Liver (tissue), 3 donors: ENCODE measurements at regions not wholly inside any gene's neighbourhood (a gene's known extent, or its start where the extent isn't known, plus 50 kb on each side); places are given as distances from the start of the nearest gene placed in this dataset.

Source experiments
- CTCF ChIP-seq: fragments of 150-350 bp; IDR thresholded peaks from 2 replicates; pipeline ENCODE4 v1.5.1; 2017; ENCODE audit warnings: improper control_type of control experiment, low read depth, low read length; ENCODE audit not compliant: missing input control
- JUND ChIP-seq, 2 donors: IDR thresholded peaks; 2 replicates each; pipeline ENCODE4 v1.6.1; 2016; ENCODE audit warnings: antibody characterized with exemption in 2 of 2
- MAX ChIP-seq: IDR thresholded peaks from 2 replicates; pipeline ENCODE4 v1.6.1; 2016; ENCODE audit warnings: antibody characterized with exemption
- RXRA ChIP-seq, 2 donors: IDR thresholded peaks; 2 replicates each; pipeline ENCODE4 v1.6.1; 2017 to 2018; ENCODE audit warnings: antibody characterized with exemption in 2 of 2, mild to moderate bottlenecking in 1 of 2
- YY1 ChIP-seq: IDR thresholded peaks from 2 replicates; pipeline ENCODE4 v1.6.1; 2016; ENCODE audit warnings: antibody characterized with exemption, mild to moderate bottlenecking
- donor health status: healthy.
- donor health status: healthy.

GRCh38 chr5:117347280-117347679, 772.7 kb upstream of the SEMA6A start:
- no peak for TF ChIP-seq JUND (IDR thresholded peaks at IDR 0.05)
- no peak for TF ChIP-seq CTCF
- TF ChIP-seq RXRA (IDR thresholded peaks at IDR 0.05) = no peak
- TF ChIP-seq MAX = no peak
- TF ChIP-seq YY1 = no peak
